GM04504 (cell line): ENCODE measurements at regions not wholly inside any gene's neighbourhood (a gene's known extent, or its start where the extent isn't known, plus 50 kb on each side); places are given as distances from the start of the nearest gene placed in this dataset.
"Not testable (repeated sequence)": the region's sequence is repeated elsewhere in the genome, so short reads cannot be mapped to it uniquely, and the experiment has no call there.

Experiments used
- DNase-seq: peaks from one replicate; pipeline ENCODE4 v3.0.0-alpha.2; 2012; ENCODE audit warnings: low read depth

GRCh38 chr5:72651109-72651508 is 143.9 kb upstream of the ZNF366 start:
- no peak for DNase-seq

- no peak for DNase-seq
Measured at GRCh38 chr5:72649449-72649848, 142.2 kb upstream of the ZNF366 start.

- DNase-seq, result peak; percentile 15
Measured at GRCh38 chr5:72648480-72648879, 141.3 kb upstream of the ZNF366 start.

- DNase-seq, result no peak
Measured at GRCh38 chr5:72647806-72648205, 140.6 kb upstream of the ZNF366 start.

- no peak for DNase-seq
Measured at GRCh38 chr5:72646246-72646866, 139.1 kb upstream of the ZNF366 start.

GRCh38 chr5:72645064-72645846 is 138.0 kb upstream of the ZNF366 start:
- no peak for DNase-seq

GRCh38 chr5:72644296-72644695 is 137.1 kb upstream of the ZNF366 start:
- DNase-seq, result no peak

- DNase-seq, result no peak
Measured at GRCh38 chr5:72641164-72641563, 134.0 kb upstream of the ZNF366 start.

GRCh38 chr5:72637058-72637457 is 129.8 kb upstream of the ZNF366 start:
- no peak for DNase-seq

GRCh38 chr5:72636565-72636964 is 129.4 kb upstream of the ZNF366 start:
- DNase-seq, result not testable (repeated sequence)

- no peak for DNase-seq
Measured at GRCh38 chr5:72634444-72634843, 127.2 kb upstream of the ZNF366 start.

GRCh38 chr5:72633649-72634048 is 126.4 kb upstream of the ZNF366 start:
- peak; percentile 78 for DNase-seq

- DNase-seq, result no peak
Measured at GRCh38 chr5:72633041-72633445, 125.8 kb upstream of the ZNF366 start.

- DNase-seq, result no peak
Measured at GRCh38 chr5:72630721-72631120, 123.5 kb upstream of the ZNF366 start.

GRCh38 chr5:72630081-72630480 is 122.9 kb upstream of the ZNF366 start:
- DNase-seq, result no peak

- no peak for DNase-seq
Measured at GRCh38 chr5:72628771-72629371, 121.7 kb upstream of the ZNF366 start.

- DNase-seq, result no peak
Measured at GRCh38 chr5:72625332-72625731, 118.1 kb upstream of the ZNF366 start.

- peak; percentile 84 for DNase-seq
Measured at GRCh38 chr5:72624641-72625236, 117.5 kb upstream of the ZNF366 start.

GRCh38 chr5:72623936-72624335 is 116.7 kb upstream of the ZNF366 start:
- no peak for DNase-seq

- DNase-seq, result no peak
Measured at GRCh38 chr5:72623323-72623722, 116.1 kb upstream of the ZNF366 start.

- no peak for DNase-seq
Measured at GRCh38 chr5:72622170-72622760, 115.1 kb upstream of the ZNF366 start.

GRCh38 chr5:72621576-72621975 is 114.4 kb upstream of the ZNF366 start:
- DNase-seq, result no peak

- DNase-seq, result no peak
Measured at GRCh38 chr5:72619677-72620076, 112.5 kb upstream of the ZNF366 start.
